IMR-90 (cell line): ENCODE measurements at regions not wholly inside any gene's neighbourhood (a gene's known extent, or its start where the extent isn't known, plus 50 kb on each side); places are given as distances from the start of the nearest gene placed in this dataset.

Experiments
- ATAC-seq: fragments of 200-7000 bp; cut with Tn5 transposase; 2 replicates; pipeline ENCODE4 v1.9.1; 2020; ENCODE audit warnings: low read depth, mild to moderate bottlenecking, moderate library complexity
- BruUV-seq: library from RNA; stranded (reverse); fragments of 400-500 nt; replicated peaks from 2 replicates; lab custom pipeline; 2021; lab: Mats Ljungman, UMichigan
- CTCF ChIA-PET: fragments of 300-600 bp; formaldehyde crosslinking; extraction: SDS; loops from one replicate; lab custom pipeline; 2021; ENCODE audit warnings: antibody characterized with exemption; lab: Yijun Ruan, JAX
- POLR2A ChIA-PET: fragments of 300-600 bp; sonication (Branson Sonifier 250); formaldehyde crosslinking; loops from one replicate; lab custom pipeline; 2022; ENCODE audit warnings: antibody characterized with exemption; ENCODE audit not compliant: unreplicated experiment; lab: Charles Lee
- DNase-seq: peaks from one replicate; pipeline ENCODE4 v3.0.0; 2013
- H2AFZ ChIP-seq: replicated peaks from 2 replicates; pipeline ENCODE3; 2013; ENCODE audit warnings: low read length, mild to moderate bottlenecking; ENCODE audit not compliant: poor library complexity
- H2AK5ac ChIP-seq: 2 replicates; pipeline ENCODE4 v1.6.1; 2013; ENCODE audit warnings: low read depth, low read length, inconsistent platforms
- H2AK9ac ChIP-seq: replicated peaks from 2 replicates; pipeline ENCODE3; 2013; ENCODE audit warnings: mild to moderate bottlenecking, low read depth, low read length, moderate library complexity; ENCODE audit not compliant: poor library complexity
- H2BK120ac ChIP-seq: 2 replicates; pipeline ENCODE4 v1.6.1; 2013; ENCODE audit warnings: low read depth, low read length, inconsistent platforms
- H2BK15ac ChIP-seq: 3 replicates; pipeline ENCODE4 v1.6.1; 2013; ENCODE audit warnings: low read depth, low read length, inconsistent platforms
- H2BK20ac ChIP-seq: 2 replicates; pipeline ENCODE4 v1.6.1; 2013; ENCODE audit warnings: low read depth, mild to moderate bottlenecking, inconsistent platforms, low read length, moderate library complexity
- H2BK5ac ChIP-seq: 2 replicates; pipeline ENCODE4 v1.6.1; 2013; ENCODE audit warnings: mild to moderate bottlenecking, low read depth, low read length, inconsistent platforms; ENCODE audit not compliant: poor library complexity, severe bottlenecking
- H3K14ac ChIP-seq: replicated peaks from 2 replicates; pipeline ENCODE4 v1.6.1; 2013; ENCODE audit warnings: low read depth, low read length, inconsistent platforms
- H3K18ac ChIP-seq: 2 replicates; pipeline ENCODE4 v1.6.1; 2013; ENCODE audit warnings: low read depth, low read length, control low read depth
- H3K23ac ChIP-seq: 2 replicates; pipeline ENCODE4 v1.6.1; 2013; ENCODE audit warnings: low read depth, low read length, inconsistent platforms
- H3K27ac ChIP-seq: 2 replicates; pipeline ENCODE4 v1.5.1; 2013; ENCODE audit warnings: mild to moderate bottlenecking, control low read depth, low read length; ENCODE audit not compliant: insufficient read depth
- H3K27me3 ChIP-seq: 2 replicates; pipeline ENCODE4 v1.6.1; 2013; ENCODE audit warnings: low read length; ENCODE audit not compliant: control insufficient read depth, insufficient read depth
- H3K36me3 ChIP-seq: 2 replicates; pipeline ENCODE4 v1.6.1; 2013; ENCODE audit warnings: low read length, mixed read lengths; ENCODE audit not compliant: control insufficient read depth, insufficient read depth
- H3K4ac ChIP-seq: 2 replicates; pipeline ENCODE4 v1.6.1; 2013; ENCODE audit warnings: low read depth, low read length, inconsistent platforms
- H3K4me1 ChIP-seq: 2 replicates; pipeline ENCODE4 v1.6.1; 2013; ENCODE audit warnings: low read length, mixed read lengths; ENCODE audit not compliant: control insufficient read depth, insufficient read depth
- H3K4me2 ChIP-seq: 2 replicates; pipeline ENCODE4 v1.6.1; 2013; ENCODE audit warnings: low read depth, mild to moderate bottlenecking, control low read depth, low read length, moderate library complexity
- H3K4me3 ChIP-seq: 2 replicates; pipeline ENCODE4 v1.5.1; 2013; ENCODE audit warnings: low read depth, mild to moderate bottlenecking, control low read depth, low read length, moderate library complexity; ENCODE audit not compliant: insufficient read depth
- H3K56ac ChIP-seq: 2 replicates; pipeline ENCODE4 v1.6.1; 2013; ENCODE audit warnings: low read length, inconsistent platforms; ENCODE audit not compliant: insufficient read depth; ENCODE audit errors: extremely low read depth
- H3K79me1 ChIP-seq, 2 experiments: 2 replicates each; pipeline ENCODE4 v1.6.1; 2013; ENCODE audit warnings: low read length in 2 of 2, inconsistent platforms in 1 of 2, low read depth in 1 of 2
- H3K9ac ChIP-seq: 2 replicates; pipeline ENCODE4 v1.6.1; 2013; ENCODE audit warnings: low read depth, low read length, control low read depth
- H3K9me1 ChIP-seq: 2 replicates; pipeline ENCODE4 v1.6.1; 2013; ENCODE audit warnings: low read length, inconsistent platforms; ENCODE audit not compliant: insufficient read depth
- H3K9me3 ChIP-seq: 2 replicates; pipeline ENCODE4 v1.6.1; 2013; ENCODE audit warnings: low read length; ENCODE audit not compliant: control insufficient read depth, insufficient read depth
- H4K20me1 ChIP-seq: 2 replicates; pipeline ENCODE4 v1.6.1; 2013; ENCODE audit warnings: low read length, inconsistent platforms; ENCODE audit not compliant: insufficient read depth
- H4K5ac ChIP-seq: 2 replicates; pipeline ENCODE4 v1.6.1; 2013; ENCODE audit warnings: mild to moderate bottlenecking, low read depth, low read length, control low read depth
- H4K8ac ChIP-seq, 2 experiments: 2 replicates each; pipeline ENCODE4 v1.6.1; 2013; ENCODE audit warnings: low read depth in 2 of 2, low read length in 2 of 2, control low read depth in 1 of 2, inconsistent platforms in 1 of 2
- H4K91ac ChIP-seq: 2 replicates; pipeline ENCODE4 v1.6.1; 2013; ENCODE audit warnings: low read depth, low read length, inconsistent platforms; ENCODE audit not compliant: insufficient read depth
- BHLHE40 ChIP-seq: fragments of 150-350 bp; IDR thresholded peaks from 2 replicates; pipeline ENCODE4 v1.6.1; 2016; ENCODE audit warnings: mild to moderate bottlenecking, low read depth, low read length
- CEBPB ChIP-seq: IDR thresholded peaks from 2 replicates; pipeline ENCODE4 v1.6.1; 2012; ENCODE audit warnings: low read depth, low read length, improper control_type of control experiment
- CHD1 ChIP-seq: IDR thresholded peaks from 2 replicates; pipeline ENCODE4 v1.6.1; 2012; ENCODE audit warnings: low read depth, low read length, improper control_type of control experiment
- CTCF ChIP-seq: conservative IDR thresholded peaks from 2 replicates; pipeline ENCODE4 v1.5.1; 2012; ENCODE audit warnings: mild to moderate bottlenecking, low read depth, low read length, improper control_type of control experiment
- MAZ ChIP-seq: IDR thresholded peaks from 2 replicates; pipeline ENCODE4 v1.6.1; 2012; ENCODE audit warnings: low read depth, mild to moderate bottlenecking, low read length, improper control_type of control experiment, moderate library complexity, borderline replicate concordance
- MXI1 ChIP-seq: IDR thresholded peaks from 2 replicates; pipeline ENCODE4 v1.6.1; 2012; ENCODE audit warnings: low read depth, mild to moderate bottlenecking, low read length, moderate library complexity, borderline replicate concordance
- NFE2L2 ChIP-seq: fragments of 150-350 bp; IDR thresholded peaks from 2 replicates; pipeline ENCODE4 v1.6.1; 2016; ENCODE audit warnings: low read depth, mild to moderate bottlenecking, low read length
- POLR2A ChIP-seq: IDR thresholded peaks from 2 replicates; pipeline ENCODE4 v1.6.1; 2012; ENCODE audit warnings: mild to moderate bottlenecking, low read depth, low read length
- RAD21 ChIP-seq: IDR thresholded peaks from 2 replicates; pipeline ENCODE4 v1.6.1; 2012; ENCODE audit warnings: low read length, improper control_type of control experiment
- RCOR1 ChIP-seq: IDR thresholded peaks from 2 replicates; pipeline ENCODE4 v1.6.1; 2012; ENCODE audit warnings: mild to moderate bottlenecking, low read length, improper control_type of control experiment; ENCODE audit not compliant: insufficient replicate concordance
- RFX5 ChIP-seq: IDR thresholded peaks from 2 replicates; pipeline ENCODE4 v1.8.0; 2012; ENCODE audit warnings: low read depth, mild to moderate bottlenecking, low read length, moderate library complexity
- SMC3 ChIP-seq: fragments of 150-350 bp; IDR thresholded peaks from 2 replicates; pipeline ENCODE4 v1.6.1; 2016; ENCODE audit warnings: low read depth, mild to moderate bottlenecking, antibody characterized with exemption, low read length, moderate library complexity
- USF2 ChIP-seq: fragments of 150-350 bp; IDR thresholded peaks from 2 replicates; pipeline ENCODE4 v1.6.1; 2017; ENCODE audit warnings: mild to moderate bottlenecking, antibody characterized with exemption, low read length, low read depth
- WGBS, 2 experiments: methylation state at CpG; one replicate each; pipeline versions ENCODE4 v1.1.5 to v1.1.7; 2013; ENCODE audit warnings: missing lambda C conversion rate in 2 of 2; ENCODE audit not compliant: insufficient read length in 1 of 2; ENCODE audit errors: extremely low coverage in 2 of 2; 5-methylcytosine and 5-hydroxymethylcytosine counted together
- dilution Hi-C: fragments of 300-500 bp; cut with HindIII; formaldehyde crosslinking; loops from one replicate; pipeline ENCODE4 v1.14.3; 2018; ENCODE audit warnings: low sequenced_read_pairs; ENCODE audit not compliant: unreplicated experiment
- in situ Hi-C: fragments of 300-500 bp; cut with MboI; formaldehyde crosslinking; loops from 3 replicates; pipeline ENCODE4 v1.14.3; 2019; ENCODE audit warnings: low sequenced_read_pairs, inconsistent platforms, mixed read lengths
- intact Hi-C: fragments of 100-400 bp; cut with micrococcal nuclease; formaldehyde crosslinking; loops from 2 replicates; pipeline ENCODE4 v1.10.0; 2022

DNA sequence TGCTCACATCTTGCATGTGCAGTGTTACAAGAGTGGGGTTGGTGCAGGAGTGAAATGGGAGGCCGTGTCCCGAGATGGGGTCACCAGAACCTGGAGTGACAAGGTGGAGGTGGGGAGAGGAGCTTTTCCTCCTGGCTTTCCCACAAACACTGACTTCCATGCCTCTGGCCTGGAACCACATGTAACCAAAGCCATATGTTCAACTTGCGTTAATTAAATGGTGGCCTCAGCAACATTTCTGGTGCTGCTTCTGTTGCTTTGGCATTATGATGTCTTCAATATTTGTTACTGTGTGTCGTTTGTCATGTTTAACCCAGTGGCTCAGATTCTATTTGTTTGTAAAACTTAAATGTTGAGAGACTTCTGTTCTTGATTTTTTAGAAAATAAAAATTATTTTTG, 110.2 kb downstream of the VCPKMT start:
- H3K36me3 ChIP-seq: no peaks in the 10 kb centered on the region
- no peak overlapping the region for H3K27ac ChIP-seq
- H3K14ac ChIP-seq: no peak overlapping the region
- H4K8ac ChIP-seq: no peak overlapping the region
- H3K56ac ChIP-seq: no peak overlapping the region
- H2BK5ac ChIP-seq: no peak overlapping the region
- TF ChIP-seq CTCF (no peak), RFX5 (no peak), NFE2L2 (no peak), MXI1 (no peak), RAD21 (no peak), CHD1 (no peak), POLR2A (no peak), USF2 (no peak), RCOR1 (no peak), CEBPB (no peak), SMC3 (no peak), MAZ (no peak), BHLHE40 (no peak)
- peak overlapping the region; percentile 37 for H2AFZ ChIP-seq
- dilution Hi-C loops (no loop called here), in situ Hi-C loops (no loop called here), intact Hi-C loops (no loop called here)
- ChIA-PET POLR2A (no interaction called here), CTCF (no interaction called here)
- DNase-seq (no peak), ATAC-seq (no peak)
- H3K4me1 ChIP-seq: peaks cover 30% of the 10 kb centered on the region
- H4K91ac ChIP-seq: no peak overlapping the region
- peaks cover 22% of the 10 kb centered on the region for H3K9me1 ChIP-seq
- H3K9me3 ChIP-seq: no peaks in the 10 kb centered on the region
- no TSS peak for BruUV-seq
- peak overlapping the region; percentile 37; the same call in 1 of the 2 replicates for H2AK5ac ChIP-seq
- no peaks in the 10 kb centered on the region for H4K20me1 ChIP-seq
- no peak overlapping the region for H3K4ac ChIP-seq
- no peak overlapping the region for H4K5ac ChIP-seq
- H2BK120ac ChIP-seq: no peak overlapping the region
- no CpG with 5 or more reads among the region's 4 CpGs for WGBS, 2 experiments
- H3K9ac ChIP-seq: no peak overlapping the region
- H3K23ac ChIP-seq: no peak overlapping the region
- H2BK20ac ChIP-seq: 0 out of 2 replicates have a peak overlapping the region, but pooled peaks have one; percentile 5
- no peak overlapping the region for H2AK9ac ChIP-seq
- H3K18ac ChIP-seq: no peak overlapping the region
- no peak overlapping the region for H3K4me2 ChIP-seq
- no peaks in the 10 kb centered on the region for H3K27me3 ChIP-seq
- no peak overlapping the region for H3K4me3 ChIP-seq
- peaks cover 0 to 17% of the 10 kb centered on the region in 2 experiments; a peak in 2 of 4 replicates for H3K79me1 ChIP-seq
- H2BK15ac ChIP-seq: 0 out of 3 replicates have a peak overlapping the region, but pooled peaks have one; percentile 49
